ENCODE measurements at regions not wholly inside any gene's neighbourhood (a gene's known extent, or its start where the extent isn't known, plus 50 kb on each side); places are given as distances from the start of the nearest gene placed in this dataset.

DNA sequence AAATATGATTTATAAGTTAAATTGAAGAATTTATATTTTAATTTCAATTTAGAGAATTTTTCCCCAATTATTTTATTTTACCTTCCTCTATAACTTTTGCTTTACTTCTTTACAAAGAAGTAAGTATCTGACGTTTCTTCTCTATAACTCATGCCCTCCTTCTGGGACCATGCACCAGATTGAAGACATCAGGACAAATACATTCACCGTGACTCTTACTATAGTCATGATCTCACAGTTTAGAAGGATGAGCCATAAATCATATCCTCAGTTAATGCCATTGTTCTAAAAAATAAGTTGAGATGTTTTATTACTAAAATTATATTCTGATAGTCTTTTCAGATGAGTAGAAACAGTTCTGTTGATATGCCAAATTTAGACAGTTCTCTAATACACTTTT, 279.3 kb downstream of the TMX3 start:
- no peak overlapping the region for H3K4me3 ChIP-seq (replicated peaks in 1 of 4; ENCODE audit: control extremely low read depth in 1 of 4, insufficient read depth in 1 of 4, low read depth in 3 of 4, low read length in 4 of 4)
- peaks cover 5% of the 10 kb centered on the region for H3K4me1 ChIP-seq (ENCODE audit: control insufficient read depth, extremely low read depth, insufficient read depth, low read length)
- peaks cover 1% of the 10 kb centered on the region for H3K36me3 ChIP-seq (ENCODE audit: control insufficient read depth, insufficient read depth, low read length)
- no peaks in the 10 kb centered on the region for H3K9me3 ChIP-seq (ENCODE audit: control insufficient read depth, insufficient read depth, low read depth, low read length)
- no peaks in the 10 kb centered on the region for H3K79me2 ChIP-seq (ENCODE audit: control insufficient read depth, insufficient read depth, low read length)
- H3K27me3 ChIP-seq (ENCODE audit: control insufficient read depth, insufficient read depth, low read length) = no peaks in the 10 kb centered on the region
- no peak overlapping the region for H3K4me2 ChIP-seq (ENCODE audit: extremely low read depth, insufficient read depth, low read length)
- H3K9ac ChIP-seq (ENCODE audit: insufficient read depth, low read length) = no peak overlapping the region
- TF ChIP-seq, protein P1, sequence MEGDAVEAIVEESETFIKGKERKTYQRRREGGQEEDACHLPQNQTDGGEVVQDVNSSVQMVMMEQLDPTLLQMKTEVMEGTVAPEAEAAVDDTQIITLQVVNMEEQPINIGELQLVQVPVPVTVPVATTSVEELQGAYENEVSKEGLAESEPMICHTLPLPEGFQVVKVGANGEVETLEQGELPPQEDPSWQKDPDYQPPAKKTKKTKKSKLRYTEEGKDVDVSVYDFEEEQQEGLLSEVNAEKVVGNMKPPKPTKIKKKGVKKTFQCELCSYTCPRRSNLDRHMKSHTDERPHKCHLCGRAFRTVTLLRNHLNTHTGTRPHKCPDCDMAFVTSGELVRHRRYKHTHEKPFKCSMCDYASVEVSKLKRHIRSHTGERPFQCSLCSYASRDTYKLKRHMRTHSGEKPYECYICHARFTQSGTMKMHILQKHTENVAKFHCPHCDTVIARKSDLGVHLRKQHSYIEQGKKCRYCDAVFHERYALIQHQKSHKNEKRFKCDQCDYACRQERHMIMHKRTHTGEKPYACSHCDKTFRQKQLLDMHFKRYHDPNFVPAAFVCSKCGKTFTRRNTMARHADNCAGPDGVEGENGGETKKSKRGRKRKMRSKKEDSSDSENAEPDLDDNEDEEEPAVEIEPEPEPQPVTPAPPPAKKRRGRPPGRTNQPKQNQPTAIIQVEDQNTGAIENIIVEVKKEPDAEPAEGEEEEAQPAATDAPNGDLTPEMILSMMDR (conservative IDR thresholded peaks at IDR 0.05 in 1 of 2, IDR thresholded peaks at IDR 0.05 in 1 of 2; ENCODE audit: low read depth in 1 of 2, low read length in 2 of 2) = no peak
- no peak for TF ChIP-seq EZH2 (IDR thresholded peaks at IDR 0.05; ENCODE audit: low read length, missing control alignments)
- no peak for DNase-seq (ENCODE audit: low read depth in 2 of 2)
- no peak overlapping the region for H2AFZ ChIP-seq (ENCODE audit: low read length)
- no peak overlapping the region for H3K27ac ChIP-seq (ENCODE audit: insufficient read depth, low read length)
- no peaks in the 10 kb centered on the region for H4K20me1 ChIP-seq (ENCODE audit: control insufficient read depth, extremely low read depth, insufficient read depth, low read length)

DNA sequence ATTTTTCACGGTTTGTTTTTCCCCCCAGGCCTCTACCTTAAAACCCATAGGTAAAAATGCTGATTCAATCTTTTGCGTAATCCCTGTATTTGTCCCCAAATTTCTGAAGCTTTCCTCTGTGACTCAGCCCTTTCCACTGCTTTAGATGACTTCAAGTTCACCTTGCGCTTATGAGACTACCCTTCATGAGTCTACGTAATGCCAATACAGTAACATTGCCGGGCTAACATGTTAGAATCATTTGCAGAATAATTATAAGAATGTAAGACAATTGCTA, 283.0 kb downstream of the TMX3 start:
- Histone ChIP-seq H3K27ac (ENCODE audit: insufficient read depth, low read length) (no peak overlapping the region), H3K36me3 (ENCODE audit: control insufficient read depth, insufficient read depth, low read length) (no peaks in the 10 kb centered on the region), H3K4me3 (replicated peaks in 1 of 4; ENCODE audit: control extremely low read depth in 1 of 4, insufficient read depth in 1 of 4, low read depth in 3 of 4, low read length in 4 of 4) (no peak overlapping the region), H3K4me1 (ENCODE audit: control insufficient read depth, extremely low read depth, insufficient read depth, low read length) (peaks cover 12% of the 10 kb centered on the region), H3K9ac (ENCODE audit: insufficient read depth, low read length) (no peak overlapping the region), H3K27me3 (ENCODE audit: control insufficient read depth, insufficient read depth, low read length) (no peaks in the 10 kb centered on the region), H3K4me2 (ENCODE audit: extremely low read depth, insufficient read depth, low read length) (no peak overlapping the region), H4K20me1 (ENCODE audit: control insufficient read depth, extremely low read depth, insufficient read depth, low read length) (no peaks in the 10 kb centered on the region), H3K79me2 (ENCODE audit: control insufficient read depth, insufficient read depth, low read length) (no peaks in the 10 kb centered on the region), H2AFZ (ENCODE audit: low read length) (no peak overlapping the region), H3K9me3 (ENCODE audit: control insufficient read depth, insufficient read depth, low read depth, low read length) (no peaks in the 10 kb centered on the region)
- TF ChIP-seq, protein P1 (conservative IDR thresholded peaks at IDR 0.05 in 1 of 2, IDR thresholded peaks at IDR 0.05 in 1 of 2; ENCODE audit: low read depth in 1 of 2, low read length in 2 of 2) = no peak
- TF ChIP-seq EZH2 (IDR thresholded peaks at IDR 0.05; ENCODE audit: low read length, missing control alignments) = no peak
- DNase-seq (ENCODE audit: low read depth in 2 of 2) = no peak

DNA sequence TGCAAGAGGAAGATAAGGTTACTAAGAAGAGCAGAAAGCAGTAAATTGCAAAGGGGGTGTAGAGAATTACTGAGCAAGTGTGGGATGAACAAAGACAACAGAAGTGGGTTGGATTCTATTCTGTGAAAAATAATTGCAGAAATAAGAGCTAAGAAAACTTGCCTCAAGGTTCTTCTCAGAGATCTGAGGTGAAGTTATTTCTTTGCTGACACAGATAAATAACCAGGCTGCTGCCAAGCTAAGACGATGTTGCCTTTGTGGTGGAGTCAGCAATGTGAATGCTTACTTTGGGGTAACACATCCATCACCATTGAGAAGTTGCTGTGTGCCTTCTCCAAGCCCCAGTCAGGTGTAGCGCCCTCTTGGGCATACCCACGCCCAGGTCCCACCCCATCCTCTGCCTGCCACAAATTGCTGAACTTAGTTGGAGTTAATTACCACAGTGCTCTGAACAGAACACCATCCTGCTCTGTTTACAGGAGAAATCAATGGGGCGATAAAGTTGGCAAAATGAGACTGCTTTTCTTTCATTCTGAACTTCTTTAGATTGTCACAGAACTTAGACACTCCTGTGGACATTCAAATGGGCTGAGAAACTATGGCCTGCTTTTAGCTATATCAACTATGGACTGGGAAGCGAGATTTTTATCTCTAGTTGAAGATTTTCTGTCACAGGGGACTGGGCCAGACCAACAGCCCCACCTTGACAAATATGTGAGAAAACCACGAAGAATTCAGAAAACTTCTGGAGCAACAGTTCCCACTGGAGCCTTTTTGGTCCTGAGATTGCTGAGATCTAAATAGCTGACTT, 283.6 kb downstream of the TMX3 start:
- Histone ChIP-seq H3K27ac (ENCODE audit: insufficient read depth, low read length) (no peak overlapping the region), H3K4me3 (replicated peaks in 1 of 4; ENCODE audit: control extremely low read depth in 1 of 4, insufficient read depth in 1 of 4, low read depth in 3 of 4, low read length in 4 of 4) (no peak overlapping the region), H3K27me3 (ENCODE audit: control insufficient read depth, insufficient read depth, low read length) (no peaks in the 10 kb centered on the region), H3K9me3 (ENCODE audit: control insufficient read depth, insufficient read depth, low read depth, low read length) (no peaks in the 10 kb centered on the region), H4K20me1 (ENCODE audit: control insufficient read depth, extremely low read depth, insufficient read depth, low read length) (no peaks in the 10 kb centered on the region), H3K4me1 (ENCODE audit: control insufficient read depth, extremely low read depth, insufficient read depth, low read length) (peaks cover 12% of the 10 kb centered on the region), H3K4me2 (ENCODE audit: extremely low read depth, insufficient read depth, low read length) (no peak overlapping the region), H3K79me2 (ENCODE audit: control insufficient read depth, insufficient read depth, low read length) (no peaks in the 10 kb centered on the region), H3K9ac (ENCODE audit: insufficient read depth, low read length) (no peak overlapping the region), H3K36me3 (ENCODE audit: control insufficient read depth, insufficient read depth, low read length) (no peaks in the 10 kb centered on the region), H2AFZ (ENCODE audit: low read length) (no peak overlapping the region)
- no peak for TF ChIP-seq EZH2 (IDR thresholded peaks at IDR 0.05; ENCODE audit: low read length, missing control alignments)
- TF ChIP-seq, protein P1 (conservative IDR thresholded peaks at IDR 0.05 in 1 of 2, IDR thresholded peaks at IDR 0.05 in 1 of 2; ENCODE audit: low read depth in 1 of 2, low read length in 2 of 2) = no peak
- DNase-seq (ENCODE audit: low read depth in 2 of 2) = peak in 1 of 2 donors; percentile 80
